ENCODE measurements at regions not wholly inside any gene's neighbourhood (a gene's known extent, or its start where the extent isn't known, plus 50 kb on each side); places are given as distances from the start of the nearest gene placed in this dataset.

DNA sequence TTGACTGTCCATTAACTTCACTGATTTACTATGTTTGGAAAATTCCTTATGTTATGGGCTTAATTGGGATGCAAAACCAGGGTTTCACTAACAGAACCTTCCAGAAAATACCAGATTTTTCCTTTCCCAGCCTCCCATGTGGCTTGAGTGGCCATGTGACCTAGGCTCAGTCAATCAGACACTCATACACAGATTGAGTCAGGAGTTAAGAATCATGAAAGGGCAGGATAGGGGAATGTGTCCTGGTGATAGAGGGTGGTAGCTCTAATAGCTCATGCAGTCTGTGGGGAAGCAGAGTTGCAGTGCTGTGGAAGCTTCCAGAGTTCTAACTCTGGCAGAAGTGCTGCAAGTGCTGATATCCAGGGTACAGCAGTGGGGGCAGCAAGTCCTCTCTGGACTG lies 134.1 kb upstream of the IFNG-AS1 start:
- peaks cover under 1 to 3% of the 10 kb centered on the region in 2 experiments; a peak in 3 of 4 replicates for H3K9me3 ChIP-seq (ENCODE audit: insufficient read depth in 2 of 2, low read depth in 1 of 2, low read length in 1 of 2)
- H4K5ac ChIP-seq (ENCODE audit: insufficient read length, low read depth, low read length), result no peak overlapping the region
- no peaks in the 10 kb centered on the region for H3K27me3 ChIP-seq (replicated peaks in 1 of 4; ENCODE audit: control insufficient read depth in 3 of 4, extremely low read depth in 1 of 4, insufficient read depth in 3 of 4, low read length in 3 of 4)
- H3K23ac ChIP-seq (ENCODE audit: insufficient read length), result no peak overlapping the region
- no peaks in the 10 kb centered on the region for H3K4me1 ChIP-seq (replicated peaks in 1 of 4; ENCODE audit: control insufficient read depth in 3 of 4, insufficient read depth in 4 of 4, low read length in 3 of 4)
- no peak overlapping the region for H2BK5ac ChIP-seq (ENCODE audit: low read depth, low read length)
- no peak overlapping the region for H3K4me2 ChIP-seq (ENCODE audit: insufficient read depth in 1 of 2, low read depth in 2 of 2, low read length in 2 of 2)
- TF ChIP-seq BACH1 (IDR thresholded peaks at IDR 0.05; ENCODE audit: low read length) (no peak), POLR2A (IDR thresholded peaks at IDR 0.05; ENCODE audit: control extremely low read depth in 1 of 2, low read depth in 2 of 2, low read length in 2 of 2) (no peak), SRF (IDR thresholded peaks at IDR 0.05; ENCODE audit: low read depth, low read length) (no peak)
- no peak overlapping the region for H2AFZ ChIP-seq (ENCODE audit: low read length)
- no peak overlapping the region for H2BK12ac ChIP-seq (ENCODE audit: low read depth, low read length)
- no peak overlapping the region for H3K4ac ChIP-seq (replicated peaks; ENCODE audit: insufficient read length, low read depth, low read length)
- H3K79me2 ChIP-seq (ENCODE audit: control insufficient read depth in 1 of 2, insufficient read depth in 2 of 2, low read length in 2 of 2), result no peaks in the 10 kb centered on the region
- no peak overlapping the region for H2BK20ac ChIP-seq (ENCODE audit: low read length)
- H3K79me1 ChIP-seq (ENCODE audit: low read depth, low read length), result no peaks in the 10 kb centered on the region
- POLR2A ChIA-PET (ENCODE audit: partially characterized antibody), result no interaction called here
- H3K56ac ChIP-seq (replicated peaks; ENCODE audit: insufficient read length, low read depth, low read length), result no peak overlapping the region
- no peak overlapping the region for H2BK15ac ChIP-seq (ENCODE audit: low read length)
- CTCF ChIA-PET (ENCODE audit: partially characterized antibody), result no interaction called here
- H4K20me1 ChIP-seq (replicated peaks in 1 of 2; ENCODE audit: control insufficient read depth in 1 of 2, insufficient read depth in 2 of 2, low read length in 2 of 2), result no peaks in the 10 kb centered on the region
- DNase-seq (ENCODE audit: low read depth in 1 of 2, low spot score in 2 of 2) (no peak), FAIRE-seq (no peak)
- H3K36me3 ChIP-seq (ENCODE audit: control insufficient read depth in 2 of 4, insufficient read depth in 4 of 4, low read length in 3 of 4), result no peaks in the 10 kb centered on the region
- no peak overlapping the region for H2BK120ac ChIP-seq (replicated peaks; ENCODE audit: low read depth, low read length)
- H2AK5ac ChIP-seq (ENCODE audit: low read depth, low read length), result no peak overlapping the region
- no peak overlapping the region for H3K4me3 ChIP-seq (ENCODE audit: extremely low read depth in 1 of 4, insufficient read depth in 2 of 4, low read depth in 3 of 4, low read length in 4 of 4)
- no peak overlapping the region for H3K9ac ChIP-seq (replicated peaks in 1 of 4; ENCODE audit: extremely low read depth in 1 of 4, low read depth in 3 of 4, low read length in 3 of 4)
- H3K18ac ChIP-seq (ENCODE audit: extremely low read depth, low read length), result no peak overlapping the region
- no peak overlapping the region for H4K8ac ChIP-seq (ENCODE audit: extremely low read depth, insufficient read depth, low read length)
- H3K14ac ChIP-seq (ENCODE audit: insufficient read length), result no peak overlapping the region
- no peak overlapping the region for H3K27ac ChIP-seq (ENCODE audit: low read depth, low read length)
- H3K23me2 ChIP-seq (ENCODE audit: low read depth, low read length), result no peaks in the 10 kb centered on the region
- H4K91ac ChIP-seq (replicated peaks; ENCODE audit: insufficient read length, low read length), result no peak overlapping the region

All from H1 (cell line).